GM18951 (cell line): ENCODE measurements at regions not wholly inside any gene's neighbourhood (a gene's known extent, or its start where the extent isn't known, plus 50 kb on each side); places are given as distances from the start of the nearest gene placed in this dataset.
"Not testable (repeated sequence)": the region's sequence is repeated elsewhere in the genome, so short reads cannot be mapped to it uniquely, and the experiment has no call there.

Experiments
- POLR2A ChIP-seq: IDR thresholded peaks from 4 replicates; pipeline ENCODE4 v1.6.1; 2011; ENCODE audit warnings: mild to moderate bottlenecking; ENCODE audit not compliant: insufficient read length, insufficient read depth; ENCODE audit errors: extremely low read depth
- in situ Hi-C: fragments of 300-500 bp; cut with MboI; formaldehyde crosslinking; loops from one replicate; pipeline ENCODE4 v1.12.0; 2022; ENCODE audit warnings: low sequenced_read_pairs, mixed read lengths, inconsistent platforms; ENCODE audit not compliant: unreplicated experiment

- in situ Hi-C loops: no loop called here
- TF ChIP-seq POLR2A: no peak
These were observed 264.3 kb upstream of the RNF32 start for GRCh38 chr7:156376317-156376716.

- in situ Hi-C loops: no loop called here
- TF ChIP-seq POLR2A: no peak
These were observed 266.2 kb upstream of the RNF32 start for GRCh38 chr7:156374335-156374734.

- in situ Hi-C loops: not testable (repeated sequence)
These were observed 270.6 kb upstream of the RNF32 start for GRCh38 chr7:156369929-156370328.

GRCh38 chr7:156368053-156368843, 272.3 kb upstream of the RNF32 start:
- in situ Hi-C loops: no loop called here
- no peak for TF ChIP-seq POLR2A

- no peak for TF ChIP-seq POLR2A
- in situ Hi-C loops: no loop called here
These were observed 276.8 kb upstream of the RNF32 start for GRCh38 chr7:156363751-156364150.

- in situ Hi-C loops: no loop called here
- no peak for TF ChIP-seq POLR2A
These were observed 279.7 kb upstream of the RNF32 start for GRCh38 chr7:156360835-156361234.

GRCh38 chr7:156356551-156356950, 284.0 kb upstream of the RNF32 start:
- TF ChIP-seq POLR2A: no peak
- in situ Hi-C loops: no loop called here

GRCh38 chr7:156353352-156353751, 287.2 kb upstream of the RNF32 start:
- TF ChIP-seq POLR2A: no peak
- in situ Hi-C loops: no loop called here

GRCh38 chr7:156347703-156348248, 292.8 kb upstream of the RNF32 start:
- in situ Hi-C loops: not testable (repeated sequence)

GRCh38 chr7:156347132-156347531, 293.4 kb upstream of the RNF32 start:
- TF ChIP-seq POLR2A: no peak
- in situ Hi-C loops: no loop called here

- no peak for TF ChIP-seq POLR2A
- in situ Hi-C loops: no loop called here
These were observed 296.0 kb upstream of the RNF32 start for GRCh38 chr7:156344595-156344994.

- TF ChIP-seq POLR2A: no peak
- in situ Hi-C loops: no loop called here
These were observed 305.9 kb upstream of the RNF32 start for GRCh38 chr7:156334636-156335035.

GRCh38 chr7:156327916-156328315, 312.7 kb upstream of the RNF32 start:
- in situ Hi-C loops: no loop called here
- no peak for TF ChIP-seq POLR2A

GRCh38 chr7:156327474-156327873, 313.1 kb upstream of the RNF32 start:
- in situ Hi-C loops: no loop called here
- TF ChIP-seq POLR2A: no peak
